ENCODE measurements at regions not wholly inside any gene's neighbourhood (a gene's known extent, or its start where the extent isn't known, plus 50 kb on each side); places are given as distances from the start of the nearest gene placed in this dataset.
A peak's percentile ranks its signal among the peaks of the same experiment; 100 is the strongest.
"Not testable (repeated sequence)": the region's sequence is repeated elsewhere in the genome, so short reads cannot be mapped to it uniquely, and the experiment has no call there.

DNA sequence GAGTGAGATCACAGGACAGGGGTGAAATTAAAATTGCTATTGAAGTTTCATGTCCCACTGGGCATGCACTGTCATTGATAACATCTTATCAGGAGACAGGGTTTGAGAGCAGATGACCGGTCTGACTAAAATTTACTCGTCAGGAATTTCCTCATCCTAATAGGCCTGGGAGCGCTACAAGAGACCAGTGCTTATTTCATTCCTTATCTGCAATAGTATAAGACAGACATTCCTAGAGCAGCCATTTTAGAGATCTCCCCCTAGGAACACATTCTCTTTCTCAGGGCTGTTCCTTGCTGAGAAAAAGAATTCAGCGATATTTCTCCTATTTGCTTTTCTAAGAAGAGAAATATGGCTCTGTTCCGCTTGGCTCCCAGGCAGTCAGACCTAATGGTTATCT, 181.4 kb upstream of the ETV3 start:
- no peak for DNase-seq

DNA sequence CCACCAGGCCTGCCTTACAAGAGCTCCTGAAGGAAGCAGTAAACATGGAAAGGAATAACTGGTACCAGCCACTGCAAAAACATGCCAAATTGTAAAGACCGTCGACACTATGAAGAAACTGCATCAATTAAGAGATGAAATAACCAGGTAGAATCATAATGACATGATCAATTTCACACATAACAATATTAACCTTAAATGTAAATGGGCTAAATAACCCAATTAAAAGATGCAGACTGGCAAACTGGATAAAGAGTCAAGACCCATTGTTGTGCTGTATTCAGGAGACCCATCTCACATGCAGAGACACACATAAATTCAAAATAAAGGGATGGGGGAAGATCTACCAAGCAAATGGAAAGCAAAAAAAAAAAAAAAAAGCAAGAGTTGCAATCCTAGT, 179.0 kb upstream of the ETV3 start:
- DNase-seq, result not testable (repeated sequence)

DNA sequence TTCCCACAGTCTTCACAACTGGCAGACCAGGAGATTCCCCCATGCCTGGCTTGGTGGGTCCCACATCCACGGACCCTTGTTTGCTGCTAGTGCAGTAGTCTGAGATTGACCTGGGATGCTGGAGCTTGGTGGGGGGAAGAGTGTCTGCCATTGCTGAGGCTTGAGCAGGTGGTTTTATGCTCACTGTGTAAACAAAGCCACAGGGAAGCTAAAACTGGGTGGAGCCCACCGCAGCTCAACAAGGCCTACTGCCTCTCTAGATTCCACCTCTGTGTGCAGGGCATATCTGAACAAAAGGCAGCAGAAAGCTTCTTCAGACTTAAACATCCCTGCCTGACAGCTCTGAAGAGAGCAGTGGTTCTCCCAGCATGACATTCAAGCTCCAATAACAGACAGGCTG, 177.3 kb upstream of the ETV3 start:
- no peak for DNase-seq

DNA sequence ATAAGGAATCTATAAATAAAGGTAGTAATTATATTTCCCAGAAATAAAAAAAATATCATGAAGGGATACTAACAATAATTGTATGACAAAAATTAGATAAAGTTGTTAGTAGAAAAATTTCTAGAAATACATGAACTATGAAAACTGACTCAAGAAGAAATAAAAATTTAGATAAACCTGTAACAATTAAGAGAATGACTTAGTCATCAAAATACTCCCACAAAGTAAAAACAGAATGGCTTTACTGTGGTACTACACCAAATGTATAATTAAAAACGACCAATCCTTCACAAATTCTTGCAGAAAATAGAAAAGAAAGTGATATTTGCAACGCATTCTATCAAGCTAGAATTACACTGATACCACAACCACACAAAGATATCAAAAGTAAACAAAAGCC, 176.2 kb upstream of the ETV3 start:
- DNase-seq, result no peak

DNA sequence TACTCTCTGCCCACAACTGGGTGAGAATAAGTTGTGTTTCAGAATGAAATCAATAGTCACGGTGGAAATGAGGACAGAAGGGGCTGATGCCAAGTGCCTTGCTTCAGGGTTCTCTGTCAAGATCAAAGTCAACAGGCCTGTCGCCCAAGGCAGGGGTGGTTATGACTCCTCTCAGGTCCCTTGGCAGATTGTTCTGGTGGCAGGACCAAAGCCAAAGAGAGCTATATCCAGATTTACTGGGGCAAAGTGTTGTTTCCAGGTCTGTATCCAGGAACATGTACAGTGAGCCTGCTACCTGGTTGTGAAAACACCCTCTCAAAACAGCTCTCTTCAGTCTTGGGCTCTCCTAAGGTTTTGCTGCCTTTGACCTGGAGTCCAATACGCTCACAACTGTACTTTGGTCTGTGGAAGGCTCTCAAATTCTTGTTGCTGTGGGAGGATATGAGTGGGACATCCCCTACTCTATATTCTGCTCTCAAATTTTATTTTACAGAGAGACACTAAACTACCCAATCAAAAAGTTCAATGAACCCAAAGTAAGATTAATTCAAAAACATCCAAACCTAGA, 175.1 kb upstream of the ETV3 start:
- no peak for DNase-seq

DNA sequence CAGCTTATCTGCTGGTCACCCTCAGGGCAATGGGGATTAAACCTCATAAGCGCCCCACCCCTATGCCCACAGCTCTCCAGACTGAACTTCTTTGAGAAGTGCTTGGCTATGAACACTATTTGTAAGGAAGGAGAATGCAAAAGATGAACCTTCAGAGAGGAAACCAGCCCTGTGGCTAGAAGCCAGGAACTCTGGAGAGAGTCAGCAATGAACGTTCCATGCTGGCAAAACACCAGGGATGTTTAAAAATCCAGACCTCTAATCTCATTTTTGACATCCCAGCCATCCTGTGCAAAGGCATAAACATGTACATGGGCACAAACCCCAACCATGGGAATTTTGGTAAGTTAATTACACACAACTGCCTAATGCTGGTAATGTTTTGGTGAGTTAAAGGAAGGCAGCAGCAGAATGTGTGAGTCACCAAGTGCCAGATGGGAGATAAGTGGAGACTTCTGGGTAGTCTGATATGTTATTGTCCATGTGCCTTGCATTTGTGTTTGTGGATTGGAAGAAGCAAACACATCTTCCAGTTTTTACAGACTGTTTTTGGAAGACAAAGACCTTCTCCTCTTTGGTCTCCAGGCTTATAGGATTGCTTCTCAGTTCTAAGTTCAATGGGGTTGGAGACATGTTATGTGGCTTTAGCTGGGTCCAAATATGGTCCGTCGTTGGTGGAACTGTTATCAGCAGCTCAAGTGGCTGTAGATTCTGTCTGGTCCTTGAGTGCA, 174.1 kb upstream of the ETV3 start:
- peak; percentile 45 for DNase-seq

DNA sequence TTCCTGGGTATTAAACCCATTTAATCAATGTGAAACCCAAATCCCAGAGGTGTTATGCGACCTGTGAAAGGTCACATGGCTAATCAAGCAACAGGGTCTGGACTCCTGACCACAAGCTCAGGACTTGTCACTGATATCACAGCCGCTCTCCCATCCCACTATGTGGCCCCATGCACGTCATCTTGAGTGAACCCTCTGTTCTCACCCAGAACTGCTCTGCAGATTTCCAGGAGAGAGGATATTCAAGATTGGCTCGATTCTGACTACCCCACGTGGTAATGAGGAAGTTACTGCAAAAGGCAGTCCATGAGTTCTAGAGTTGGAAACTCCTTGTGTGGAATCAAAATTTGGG, 173.5 kb upstream of the ETV3 start:
- peak; percentile 43 for DNase-seq

DNA sequence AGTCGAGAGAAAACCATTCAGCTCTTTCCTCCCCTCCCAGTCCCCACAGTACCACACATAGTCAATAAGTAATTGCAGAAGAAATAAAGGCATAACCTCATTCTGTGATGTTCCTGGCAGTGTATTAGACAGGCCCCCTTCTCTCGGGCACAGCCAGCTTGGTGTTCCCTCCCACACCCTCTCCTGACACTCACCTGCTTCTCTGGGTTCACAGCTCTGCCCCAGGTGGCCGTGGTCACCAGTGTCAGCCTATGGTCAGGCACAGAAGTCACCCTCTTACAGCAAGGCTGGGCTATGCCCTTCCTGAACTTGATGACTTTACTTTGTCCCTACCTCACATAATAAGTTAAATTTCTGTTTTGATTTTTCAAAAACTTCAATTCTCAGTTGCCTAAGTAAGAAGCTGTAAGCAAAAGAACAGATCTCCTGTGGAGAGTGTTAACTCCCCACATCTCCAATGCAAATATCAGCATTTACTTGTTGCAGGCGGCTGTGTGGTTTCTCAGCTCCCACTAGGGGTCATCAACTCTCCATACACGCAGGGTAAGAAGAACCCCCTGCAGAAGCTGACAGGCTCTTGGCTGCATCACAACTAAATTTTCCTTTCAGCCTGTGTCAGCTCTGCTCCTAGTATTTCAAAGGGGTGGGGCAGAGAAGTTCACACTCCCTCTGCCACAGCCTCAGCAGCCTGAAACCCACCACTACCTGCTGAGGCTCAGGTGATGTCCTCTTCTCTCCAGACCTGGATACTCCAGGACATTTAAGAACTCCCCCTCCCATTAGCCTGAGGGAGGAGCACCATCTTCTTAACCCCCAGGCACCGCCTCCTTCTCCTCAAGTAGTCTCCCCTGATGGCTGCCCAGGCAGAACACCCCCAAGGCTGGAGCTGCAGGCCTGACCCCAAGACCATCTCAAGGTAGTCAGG, 172.9 kb upstream of the ETV3 start:
- DNase-seq, result peak; percentile 83

DNA sequence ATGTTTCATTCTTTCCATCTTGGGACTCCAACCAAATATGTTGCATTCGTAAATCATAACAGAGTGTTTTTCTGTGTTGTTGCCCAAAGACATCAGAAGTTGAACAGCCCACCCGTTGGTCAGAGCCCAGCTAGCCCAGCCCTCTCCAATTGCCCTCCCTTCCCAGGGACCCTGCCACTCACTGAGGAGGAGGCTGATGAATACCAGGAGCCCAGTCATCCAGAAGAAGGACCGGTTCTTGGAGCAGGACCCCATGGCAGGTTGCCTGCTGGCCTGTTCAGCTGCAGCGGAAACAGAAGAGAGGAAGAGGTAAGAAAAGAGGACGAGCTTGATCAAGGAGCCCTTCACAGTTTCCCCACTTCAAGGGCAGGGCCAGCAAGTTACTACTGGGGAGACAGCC, 172.2 kb upstream of the ETV3 start:
- DNase-seq, result peak; percentile 59

DNA sequence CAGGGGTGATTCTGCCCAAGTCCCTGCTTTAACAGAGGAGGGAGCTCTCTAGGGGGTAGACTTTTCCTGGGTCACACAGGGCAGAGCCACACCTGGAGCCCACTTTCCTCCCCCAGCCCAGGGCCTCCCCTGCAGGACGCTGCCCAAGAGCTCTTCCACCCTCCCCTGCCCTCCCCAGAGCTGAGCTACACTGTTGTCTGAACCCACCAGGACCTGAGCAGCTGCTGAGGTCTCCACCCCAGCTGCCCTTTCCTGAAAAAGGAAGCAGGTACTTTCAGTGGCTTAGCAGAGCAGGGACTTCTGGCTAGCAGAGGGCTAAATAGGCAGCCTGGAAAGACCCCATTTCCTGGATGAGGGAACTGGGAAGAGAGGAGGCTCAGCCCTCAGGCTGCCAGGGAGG, 169.3 kb upstream of the ETV3 start:
- peak; percentile 45 for DNase-seq

DNA sequence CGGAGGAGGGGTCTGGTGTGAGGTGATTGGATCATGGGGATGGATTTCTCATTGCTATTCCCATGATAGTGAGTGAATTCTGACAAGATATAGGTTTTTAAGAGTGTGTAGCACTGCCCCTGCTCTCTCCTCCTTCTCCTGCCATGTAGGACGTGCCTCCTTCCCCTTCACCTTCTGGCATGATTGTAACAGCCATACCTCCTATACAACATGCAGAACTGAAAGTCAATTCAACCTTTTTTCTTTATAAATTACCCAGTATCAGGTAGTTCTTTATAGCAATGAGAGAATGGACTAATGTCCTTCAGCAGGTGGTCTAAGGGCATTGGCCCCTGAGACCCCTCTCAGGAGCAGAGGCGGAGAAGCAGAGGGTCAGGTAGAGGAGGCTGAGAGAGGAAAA, 168.7 kb upstream of the ETV3 start:
- DNase-seq, result no peak

DNA sequence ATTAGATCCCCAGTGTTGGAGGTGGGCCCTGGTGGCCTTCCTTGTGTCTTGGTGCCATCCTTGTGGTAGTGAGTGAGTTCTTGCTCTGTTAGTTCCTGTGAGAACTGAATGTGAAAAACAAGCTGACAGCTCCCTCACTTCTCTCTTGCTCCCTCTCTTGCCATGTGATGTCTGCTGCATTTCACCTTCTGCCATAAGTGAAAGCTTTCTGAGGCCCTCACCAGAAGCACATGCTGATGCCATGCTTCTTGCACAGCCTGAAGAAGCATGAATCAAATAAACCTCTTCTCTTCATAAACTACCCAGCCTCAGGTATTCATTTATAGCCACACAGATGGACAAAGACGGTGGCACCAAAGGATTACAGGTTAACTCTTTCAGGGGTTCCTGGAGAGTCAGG, 166.1 kb upstream of the ETV3 start:
- DNase-seq, result peak; percentile 24

DNA sequence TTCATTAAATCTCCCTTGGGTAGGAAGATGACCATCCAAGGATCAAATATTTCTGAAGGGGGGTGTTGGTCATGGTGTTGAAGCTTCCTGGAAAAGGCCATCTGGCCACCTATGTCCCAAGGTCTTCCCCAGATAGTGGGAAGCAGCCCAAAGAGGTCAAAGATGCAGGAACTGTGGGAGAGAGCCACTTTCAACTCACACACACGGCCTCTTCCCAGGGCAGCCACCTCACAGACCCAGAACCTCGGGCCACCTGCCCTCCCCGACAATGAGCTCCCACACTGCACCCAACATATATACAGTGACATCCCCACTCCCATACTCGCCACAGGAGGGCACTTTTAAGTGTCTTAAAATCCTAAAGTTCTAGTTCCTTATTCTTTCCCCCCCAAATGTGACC, 164.5 kb upstream of the ETV3 start:
- peak; percentile 25 for DNase-seq

DNA sequence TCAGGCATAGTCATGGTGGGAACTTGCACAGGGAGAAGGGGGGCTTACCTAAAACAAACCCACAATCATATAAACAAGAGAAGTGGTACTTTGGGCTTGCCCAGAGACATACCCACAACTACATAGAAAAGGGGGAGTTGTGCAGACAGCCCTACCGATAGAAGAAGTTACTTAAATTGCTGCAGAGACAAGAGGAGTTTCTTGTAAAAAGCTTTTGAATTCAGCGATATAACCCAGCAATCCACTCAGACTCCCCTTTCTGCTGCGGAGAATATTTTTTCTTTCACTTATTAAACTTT, 164.0 kb upstream of the ETV3 start:
- DNase-seq, result no peak

DNA sequence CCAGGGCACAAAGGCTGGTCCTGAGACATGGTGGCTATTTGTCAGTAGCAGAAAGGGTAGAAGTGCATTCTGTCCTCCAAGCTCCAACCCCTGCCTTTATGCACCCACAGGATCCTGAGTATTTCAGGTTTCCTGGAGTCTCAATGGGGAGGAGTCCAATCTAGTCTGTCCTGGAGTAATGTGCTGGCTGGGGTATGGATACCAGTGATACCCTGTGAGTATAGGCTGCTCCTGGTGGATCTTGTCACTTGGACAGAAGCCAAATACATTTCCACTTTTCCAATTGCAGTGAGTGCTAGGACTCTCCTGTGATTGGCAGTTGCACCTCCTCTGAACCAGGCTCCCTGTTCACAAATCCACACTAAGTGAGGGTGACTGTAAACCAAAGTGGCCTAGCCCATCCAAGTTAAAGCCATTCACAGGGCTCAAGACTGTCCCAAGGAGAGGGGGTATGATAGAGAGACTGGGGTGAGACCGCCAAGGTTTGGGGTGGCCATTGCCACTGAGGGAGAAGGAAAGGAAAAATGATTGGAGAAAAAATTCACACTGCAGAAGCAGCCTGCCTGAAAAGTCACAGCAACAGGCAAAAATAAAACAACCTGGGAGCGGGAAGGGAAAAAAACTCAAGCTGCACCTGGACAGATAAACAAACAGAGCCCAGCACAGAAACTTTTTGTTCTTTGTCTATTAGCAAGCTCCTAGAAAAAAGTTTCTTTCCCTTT, 163.4 kb upstream of the ETV3 start:
- DNase-seq, result peak; percentile 27

DNA sequence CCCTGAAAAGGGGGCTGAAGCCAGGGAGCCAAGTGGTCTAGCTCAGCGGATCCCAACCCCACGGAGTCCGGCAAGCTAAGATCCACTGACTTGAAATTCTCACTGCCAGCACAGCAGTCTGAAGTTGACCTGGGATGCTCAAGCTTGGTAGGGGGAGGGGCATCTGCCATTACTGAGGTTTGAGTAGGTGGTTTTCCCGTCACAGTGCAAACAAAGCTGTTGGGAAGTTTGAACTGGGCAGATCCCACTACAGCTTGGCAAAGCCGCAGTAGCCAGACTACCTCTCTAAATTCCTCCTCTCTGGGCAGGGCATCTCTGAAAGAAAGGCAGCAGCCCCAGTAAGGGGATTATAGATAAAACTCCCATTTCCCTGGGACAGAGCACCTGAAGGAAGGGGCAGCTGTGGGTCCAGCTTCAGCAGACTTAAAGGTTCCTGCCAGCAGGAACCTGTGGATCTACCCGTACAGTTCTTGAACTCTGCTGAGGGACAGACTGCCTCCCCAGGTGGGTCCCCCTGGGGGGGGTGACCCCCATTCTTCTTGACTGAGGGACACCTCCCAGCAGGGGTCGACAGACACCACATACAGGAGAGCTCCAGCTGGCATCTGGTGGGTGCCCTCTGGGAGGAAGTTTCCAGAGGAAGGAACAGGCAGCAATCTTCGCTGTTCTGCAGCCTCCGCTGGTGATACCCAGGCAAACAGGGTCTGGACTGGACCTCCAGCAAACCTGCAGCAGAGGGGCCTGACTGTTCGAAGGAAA, 156.4 kb upstream of the ETV3 start:
- DNase-seq, result peak; percentile 22

DNA sequence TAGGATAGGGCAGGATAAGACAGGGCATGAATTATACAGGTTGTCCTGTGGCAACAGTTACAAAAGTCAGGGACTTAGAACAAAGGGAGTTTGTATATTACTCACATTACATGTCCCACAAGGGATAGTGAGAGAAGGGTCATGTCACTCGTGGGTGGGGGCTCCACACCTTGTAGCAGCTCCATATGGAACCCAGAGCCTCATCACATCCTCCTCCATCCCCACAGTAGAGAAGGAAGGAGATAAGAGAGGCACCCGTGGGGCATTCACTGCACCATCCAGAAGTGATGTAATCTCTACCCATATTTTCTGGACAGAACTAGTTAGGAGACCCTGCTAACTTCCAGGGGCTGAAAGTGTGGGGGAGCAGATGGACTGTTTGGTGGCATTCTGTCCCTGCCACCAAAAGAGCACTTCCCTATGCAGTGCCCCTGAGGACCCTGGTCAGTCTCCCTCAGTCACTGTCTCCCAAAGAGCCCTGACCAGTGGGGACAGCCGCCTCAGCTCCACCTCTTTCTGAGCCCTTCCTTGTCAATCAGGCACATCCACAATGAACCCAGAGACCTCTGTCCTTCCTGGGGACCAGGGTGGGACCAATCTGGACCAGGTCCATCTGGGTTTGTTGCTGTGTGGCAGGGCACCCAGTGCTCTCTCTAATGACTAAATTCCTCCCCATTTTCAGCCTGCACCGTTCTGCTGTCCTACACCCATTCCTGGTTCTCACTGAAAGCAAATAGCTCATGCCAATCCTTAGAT, 154.8 kb upstream of the ETV3 start:
- DNase-seq, result no peak

DNA sequence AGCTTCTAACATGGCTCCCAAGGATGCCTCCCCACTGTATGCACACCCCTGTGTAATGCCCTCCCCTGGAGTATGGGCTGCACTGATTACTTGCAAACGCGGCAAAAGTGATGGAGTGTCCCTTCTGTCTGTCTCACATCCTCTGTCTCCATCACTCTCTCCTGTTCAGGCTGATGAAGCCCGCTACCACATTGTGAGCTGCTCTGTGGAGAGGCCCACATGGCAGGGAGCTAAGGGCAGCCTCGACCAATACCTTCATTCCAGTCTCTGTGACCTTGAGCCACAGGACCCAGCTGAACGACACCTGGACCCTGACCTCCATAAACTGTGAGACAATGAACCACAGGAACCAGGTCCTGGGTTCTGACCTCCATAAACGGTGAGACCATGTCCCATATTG, 154.1 kb upstream of the ETV3 start:
- DNase-seq, result no peak

DNA sequence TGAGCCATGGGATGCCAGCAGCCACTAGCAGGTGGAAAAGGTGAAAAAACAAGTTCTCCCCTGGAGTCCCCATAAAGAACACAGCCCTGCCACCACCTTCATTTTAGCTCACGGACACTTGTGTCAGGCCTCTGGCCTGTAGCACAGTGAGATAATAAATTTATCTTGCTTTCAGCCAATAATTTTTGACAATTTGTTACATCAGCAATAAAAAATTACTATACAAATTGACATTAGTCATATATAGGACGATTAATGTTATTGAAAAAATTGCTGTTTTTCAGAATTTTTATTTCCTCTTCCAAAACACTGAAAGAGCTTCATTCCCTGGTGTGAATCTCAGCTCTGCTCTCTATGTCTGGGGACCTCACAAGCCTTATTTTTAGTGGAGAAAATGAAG, 152.9 kb upstream of the ETV3 start:
- peak; percentile 12 for DNase-seq

DNA sequence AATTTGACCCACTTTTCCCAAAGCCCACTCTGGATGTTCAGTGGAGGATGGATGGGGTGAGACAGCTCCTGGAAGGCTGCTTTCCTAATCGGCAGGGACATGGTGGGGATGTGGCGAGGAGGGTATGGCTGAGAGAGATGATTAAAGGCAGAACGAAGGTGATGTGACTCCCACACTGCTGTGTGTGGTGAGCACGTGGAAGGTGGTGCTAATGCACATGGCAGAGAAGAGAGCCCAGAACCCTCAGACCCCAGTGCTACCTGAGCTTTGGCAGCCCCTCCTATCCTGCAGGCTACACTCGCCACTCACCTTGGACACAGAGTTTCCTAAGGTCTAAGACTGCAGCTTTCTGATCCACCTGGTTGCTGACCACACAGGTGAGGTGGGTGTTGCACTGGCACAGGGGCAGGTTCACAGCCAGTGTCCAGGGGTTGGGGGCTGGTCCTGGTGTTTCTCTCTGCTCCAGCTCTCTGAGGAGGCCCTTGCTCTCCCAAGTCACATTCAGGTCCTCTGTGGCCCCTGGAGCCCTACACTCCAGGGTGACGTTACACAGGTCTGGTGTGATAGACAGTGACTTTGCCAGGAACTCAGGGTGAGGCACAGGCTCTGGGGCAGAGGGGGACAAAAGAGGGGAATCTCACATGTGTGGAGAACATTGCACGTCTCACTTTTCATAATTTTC, 151.4 kb upstream of the ETV3 start:
- peak; percentile 35 for DNase-seq

DNA sequence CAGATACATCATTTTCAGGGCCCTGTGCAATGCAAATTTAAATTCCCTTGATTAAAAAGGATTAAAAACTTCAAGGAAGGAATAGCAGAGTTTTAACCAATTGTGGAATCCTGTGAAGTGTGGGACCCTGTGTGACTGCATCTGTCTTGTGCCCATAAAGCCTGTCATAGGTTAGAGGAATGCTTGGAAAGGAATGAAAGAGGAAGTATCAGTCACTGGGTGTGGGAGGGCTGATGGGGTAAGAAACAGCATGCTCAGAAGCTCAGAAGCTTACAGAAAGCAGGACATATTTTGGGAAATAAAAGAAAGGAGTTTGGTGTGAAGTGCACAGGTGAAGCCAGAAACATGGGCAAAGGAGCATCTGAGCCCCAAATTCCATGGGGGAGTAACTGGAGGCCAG, 150.8 kb upstream of the ETV3 start:
- DNase-seq, result no peak

Data from islet precursor cell (in vitro differentiated cells).